ENCODE measurements at regions not wholly inside any gene's neighbourhood (a gene's known extent, or its start where the extent isn't known, plus 50 kb on each side); places are given as distances from the start of the nearest gene placed in this dataset.

DNA sequence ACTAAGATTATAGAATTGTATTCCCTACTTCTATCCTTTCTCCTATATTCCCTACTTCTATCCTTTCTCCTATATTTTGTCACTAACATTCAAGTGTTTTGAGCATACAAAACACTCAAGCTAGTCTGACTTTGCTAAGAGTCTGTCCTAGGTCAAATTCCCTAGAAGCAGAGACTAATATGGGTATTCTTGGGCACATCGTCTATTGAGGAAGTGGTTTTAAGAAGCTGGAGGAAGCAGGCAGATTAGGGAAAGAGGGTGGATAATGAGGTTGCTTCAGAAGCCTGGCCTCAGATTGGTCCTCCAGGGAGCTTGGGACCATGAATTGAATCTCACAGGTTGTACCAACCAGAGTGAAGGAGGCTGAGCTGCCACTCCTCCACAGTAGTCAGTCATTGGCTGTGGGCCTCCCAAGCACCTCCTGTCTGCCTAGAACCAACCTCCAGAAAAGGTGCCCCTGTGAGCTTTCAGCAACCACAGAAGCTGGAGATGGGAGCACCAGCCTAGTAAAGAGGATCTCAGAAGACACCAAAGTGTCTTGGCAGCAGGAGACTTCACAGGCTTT is 295.9 kb upstream of the PHF14 start:
- H3K9me3 ChIP-seq (ENCODE audit: insufficient read depth, low read length), result no peaks in the 10 kb centered on the region
- no peak overlapping the region for H3K9ac ChIP-seq (ENCODE audit: low read length)
- no peak for TF ChIP-seq CTCF (IDR thresholded peaks at IDR 0.05; ENCODE audit: low read depth, low read length)
- TF ChIP-seq EZH2phosphoT487 (IDR thresholded peaks at IDR 0.05; ENCODE audit: low read depth), result no peak
- H3K4me2 ChIP-seq (ENCODE audit: low read length), result no peak overlapping the region
- H3K79me2 ChIP-seq (ENCODE audit: low read length), result no peaks in the 10 kb centered on the region
- H3K27ac ChIP-seq (ENCODE audit: low read length), result no peak overlapping the region
- no peaks in the 10 kb centered on the region for H4K20me1 ChIP-seq (ENCODE audit: insufficient read depth, low read length)
- H3K36me3 ChIP-seq (replicated peaks; ENCODE audit: low read depth, low read length), result no peaks in the 10 kb centered on the region
- no peaks in the 10 kb centered on the region for H3K4me1 ChIP-seq (ENCODE audit: low read length)
- H3K27me3 ChIP-seq (ENCODE audit: low read depth, low read length), result no peaks in the 10 kb centered on the region
- no peak overlapping the region for H3K4me3 ChIP-seq (ENCODE audit: low read length)
- no peak overlapping the region for H2AFZ ChIP-seq (ENCODE audit: low read depth, low read length)

GRCh38 chr7:10684606-10685005 is 289.1 kb upstream of the PHF14 start:
- no peaks in the 10 kb centered on the region for H3K27me3 ChIP-seq (ENCODE audit: low read depth, low read length)

GRCh38 chr7:10685040-10685439 is 288.6 kb upstream of the PHF14 start:
- no peak overlapping the region for H3K4me2 ChIP-seq (ENCODE audit: low read length)
- TF ChIP-seq CTCF (IDR thresholded peaks at IDR 0.05; ENCODE audit: low read depth, low read length) (no peak), EZH2phosphoT487 (IDR thresholded peaks at IDR 0.05; ENCODE audit: low read depth) (no peak)
- H3K4me1 ChIP-seq (ENCODE audit: low read length), result no peaks in the 10 kb centered on the region
- no peak overlapping the region for H2AFZ ChIP-seq (ENCODE audit: low read depth, low read length)
- no peaks in the 10 kb centered on the region for H4K20me1 ChIP-seq (ENCODE audit: insufficient read depth, low read length)
- no peak overlapping the region for H3K27ac ChIP-seq (ENCODE audit: low read length)
- H3K9me3 ChIP-seq (ENCODE audit: insufficient read depth, low read length), result no peaks in the 10 kb centered on the region
- H3K4me3 ChIP-seq (ENCODE audit: low read length), result no peak overlapping the region
- no peaks in the 10 kb centered on the region for H3K27me3 ChIP-seq (ENCODE audit: low read depth, low read length)
- H3K79me2 ChIP-seq (ENCODE audit: low read length), result no peaks in the 10 kb centered on the region
- no peaks in the 10 kb centered on the region for H3K36me3 ChIP-seq (replicated peaks; ENCODE audit: low read depth, low read length)
- no peak overlapping the region for H3K9ac ChIP-seq (ENCODE audit: low read length)

More at GRCh38 chr7:10684606-10685005, 289.1 kb upstream of the PHF14 start:
- Histone ChIP-seq H3K4me2 (ENCODE audit: low read length) (no peak overlapping the region), H3K9ac (ENCODE audit: low read length) (no peak overlapping the region), H3K36me3 (replicated peaks; ENCODE audit: low read depth, low read length) (no peaks in the 10 kb centered on the region), H3K9me3 (ENCODE audit: insufficient read depth, low read length) (no peaks in the 10 kb centered on the region), H3K4me3 (ENCODE audit: low read length) (no peak overlapping the region), H3K27ac (ENCODE audit: low read length) (no peak overlapping the region), H3K79me2 (ENCODE audit: low read length) (no peaks in the 10 kb centered on the region), H3K4me1 (ENCODE audit: low read length) (no peaks in the 10 kb centered on the region), H2AFZ (ENCODE audit: low read depth, low read length) (no peak overlapping the region), H4K20me1 (ENCODE audit: insufficient read depth, low read length) (no peaks in the 10 kb centered on the region)
- TF ChIP-seq EZH2phosphoT487 (IDR thresholded peaks at IDR 0.05; ENCODE audit: low read depth), result no peak
- TF ChIP-seq CTCF (IDR thresholded peaks at IDR 0.05; ENCODE audit: low read depth, low read length), result no peak

DNA sequence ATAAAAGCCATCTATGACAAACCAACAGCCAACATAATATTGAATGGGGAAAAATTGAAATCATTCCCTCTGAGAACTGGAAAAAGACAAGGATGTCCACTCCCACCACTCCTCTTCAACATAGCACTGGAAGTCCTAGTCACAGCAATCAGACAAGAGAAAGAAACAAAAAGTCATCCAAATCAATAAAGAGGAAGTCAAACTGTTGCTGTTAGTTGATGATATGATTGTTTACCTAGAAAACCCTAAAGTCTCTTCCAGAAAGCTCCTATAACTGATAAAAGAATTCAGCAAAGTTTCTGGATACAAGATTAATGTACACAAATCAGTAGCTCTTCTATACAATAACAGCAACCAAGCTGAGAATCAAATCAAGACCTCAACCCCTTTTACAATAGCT is 285.1 kb upstream of the PHF14 start:
- Histone ChIP-seq H3K4me2 (ENCODE audit: low read length) (no peak overlapping the region), H3K79me2 (ENCODE audit: low read length) (no peaks in the 10 kb centered on the region)

More for the DNA sequence above, 285.1 kb upstream of the PHF14 start:
- Histone ChIP-seq H3K9ac (ENCODE audit: low read length) (no peak overlapping the region), H3K36me3 (replicated peaks; ENCODE audit: low read depth, low read length) (no peaks in the 10 kb centered on the region), H3K27ac (ENCODE audit: low read length) (no peak overlapping the region), H3K9me3 (ENCODE audit: insufficient read depth, low read length) (no peaks in the 10 kb centered on the region), H2AFZ (ENCODE audit: low read depth, low read length) (no peak overlapping the region), H3K27me3 (ENCODE audit: low read depth, low read length) (no peaks in the 10 kb centered on the region), H4K20me1 (ENCODE audit: insufficient read depth, low read length) (no peaks in the 10 kb centered on the region), H3K4me3 (ENCODE audit: low read length) (no peak overlapping the region), H3K4me1 (ENCODE audit: low read length) (no peaks in the 10 kb centered on the region)
- no peak for TF ChIP-seq CTCF (IDR thresholded peaks at IDR 0.05; ENCODE audit: low read depth, low read length)
- TF ChIP-seq EZH2phosphoT487 (IDR thresholded peaks at IDR 0.05; ENCODE audit: low read depth), result no peak

All from OCI-LY3 (cell line).